GM12878 (cell line): ENCODE measurements at regions not wholly inside any gene's neighbourhood (a gene's known extent, or its start where the extent isn't known, plus 50 kb on each side); places are given as distances from the start of the nearest gene placed in this dataset.

Experiments
- ATAC-seq: fragments of 200-7000 bp; cut with Tn5 transposase; 3 replicates; pipeline ENCODE4 v1.9.1; 2020; ENCODE audit warnings: mild to moderate bottlenecking, moderate library complexity
- BruUV-seq: library from RNA; stranded (reverse); fragments of 400-500 nt; replicated peaks from 2 replicates; lab custom pipeline; 2021; lab: Mats Ljungman, UMichigan
- CTCF ChIA-PET: fragments of 300-600 bp; sonication (Branson Sonifier 250); formaldehyde crosslinking; extraction: SDS; loops from one replicate; lab custom pipeline; 2021; ENCODE audit warnings: inconsistent platforms; lab: Yijun Ruan, JAX
- POLR2A ChIA-PET: fragments of 350-600 bp; formaldehyde crosslinking; extraction: SDS; loops from one replicate; lab custom pipeline; 2021; ENCODE audit warnings: inconsistent platforms; lab: Charles Lee
- RAD21 ChIA-PET: fragments of 300-600 bp; sonication (Branson Sonifier 250); formaldehyde crosslinking; loops from one replicate; lab custom pipeline; 2023; ENCODE audit warnings: antibody characterized with exemption; ENCODE audit not compliant: unreplicated experiment; lab: Charles Lee
- SMC1A ChIA-PET: fragments of 300-600 bp; sonication (Branson Sonifier 250); formaldehyde crosslinking; loops from one replicate; lab custom pipeline; 2023; ENCODE audit not compliant: unreplicated experiment, uncharacterized antibody; lab: Charles Lee
- DNase-seq: peaks from one replicate; pipeline ENCODE4 v3.0.0-alpha.2; 2011; ENCODE audit warnings: low read depth, low spot score
- FAIRE-seq: peaks from 3 replicates; lab custom pipeline; 2011; peaks lifted over from hg19 to GRCh38; lab: Jason Lieb, UNC
- H2AFZ ChIP-seq: 2 replicates; pipeline ENCODE4 v1.6.0; 2011; ENCODE audit warnings: low read depth, low read length, control low read depth; ENCODE audit not compliant: control insufficient read depth
- H3K27ac ChIP-seq: 2 replicates; pipeline ENCODE4 v1.5.1; 2011; ENCODE audit warnings: control low read depth; ENCODE audit not compliant: control insufficient read depth, insufficient read depth
- H3K27me3 ChIP-seq, 2 experiments: replicated peaks in 1 of 2; 2 replicates each; pipeline versions ENCODE4 v1.6.0 to v1.6.1; 2011; ENCODE audit warnings: low read length in 1 of 2; ENCODE audit not compliant: control insufficient read depth in 2 of 2, insufficient read depth in 2 of 2
- H3K36me3 ChIP-seq, 2 experiments: 2 replicates each; pipeline ENCODE4 v1.5.1; 2011; ENCODE audit warnings: low read length in 1 of 2; ENCODE audit not compliant: control insufficient read depth in 2 of 2, insufficient read depth in 2 of 2
- H3K4me1 ChIP-seq: 2 replicates; pipeline ENCODE4 v1.6.1; 2011; ENCODE audit warnings: mild to moderate bottlenecking, low read length, moderate library complexity, mixed read lengths; ENCODE audit not compliant: control insufficient read depth, insufficient read depth
- H3K4me2 ChIP-seq: 2 replicates; pipeline ENCODE4 v1.6.0; 2011; ENCODE audit warnings: control low read depth; ENCODE audit not compliant: control insufficient read depth, insufficient read depth
- H3K4me3 ChIP-seq: fragments of 200-600 bp; sonication (generic); 2 replicates; pipeline ENCODE4 v1.5.1; 2016
- H3K79me2 ChIP-seq: 2 replicates; pipeline ENCODE4 v1.6.0; 2011; ENCODE audit warnings: low read length; ENCODE audit not compliant: control insufficient read depth, insufficient read depth
- H3K9ac ChIP-seq: 2 replicates; pipeline ENCODE4 v1.8.0; 2011; ENCODE audit warnings: low read length, control low read depth, mixed read lengths; ENCODE audit not compliant: control insufficient read depth, insufficient read depth
- H3K9me3 ChIP-seq: replicated peaks from 3 replicates; pipeline ENCODE4 v1.5.1; 2011; ENCODE audit warnings: mild to moderate bottlenecking, low read length; ENCODE audit not compliant: control insufficient read depth, insufficient read depth
- H4K20me1 ChIP-seq: 2 replicates; pipeline ENCODE4 v1.6.0; 2011; ENCODE audit not compliant: control insufficient read depth, insufficient read depth
- ASH2L ChIP-seq: fragments of 300-600, 200-600 bp; sonication (generic); IDR thresholded peaks from 2 replicates; pipeline ENCODE4 v1.6.1; 2017; ENCODE audit warnings: low read depth, mild to moderate bottlenecking, borderline replicate concordance
- ATF7 ChIP-seq: fragments of 450-650 bp; IDR thresholded peaks from 2 replicates; pipeline ENCODE4 v1.6.1; 2016; ENCODE audit warnings: low read depth, mild to moderate bottlenecking
- BCL11A ChIP-seq: IDR thresholded peaks from 2 replicates; pipeline ENCODE4 v1.6.1; 2011; ENCODE audit warnings: low read depth, low read length
- CBX3 ChIP-seq: fragments of 200-600 bp; sonication (generic); IDR thresholded peaks from 2 replicates; pipeline ENCODE4 v1.6.1; 2016; ENCODE audit warnings: low read depth, borderline replicate concordance
- ESRRA ChIP-seq: IDR thresholded peaks from 2 replicates; pipeline ENCODE4 v1.6.1; 2012; ENCODE audit warnings: mild to moderate bottlenecking, low read length, improper control_type of control experiment
- GATAD2B ChIP-seq: fragments of 450-650 bp; conservative IDR thresholded peaks from 2 replicates; pipeline ENCODE4 v1.6.1; 2017; ENCODE audit warnings: low read depth, mild to moderate bottlenecking, moderate library complexity
- MTA2 ChIP-seq: fragments of 450-650 bp; IDR thresholded peaks from 2 replicates; pipeline ENCODE4 v1.6.1; 2016; ENCODE audit warnings: low read depth, mild to moderate bottlenecking, moderate library complexity
- PKNOX1 ChIP-seq: fragments of 450-650 bp; IDR thresholded peaks from 2 replicates; pipeline ENCODE4 v1.6.1; 2016; ENCODE audit warnings: mild to moderate bottlenecking
- POLR2AphosphoS2 ChIP-seq: IDR thresholded peaks from 2 replicates; pipeline ENCODE4 v1.6.1; 2011; ENCODE audit warnings: low read depth, mild to moderate bottlenecking, low read length, improper control_type of control experiment, moderate library complexity
- RBBP5 ChIP-seq: fragments of 200-600 bp; sonication (generic); conservative IDR thresholded peaks from 2 replicates; pipeline ENCODE4 v1.6.1; 2016
- SMC3 ChIP-seq: IDR thresholded peaks from 2 replicates; pipeline ENCODE4 v1.6.1; 2011; ENCODE audit warnings: low read length, improper control_type of control experiment, borderline replicate concordance
- STAT1 ChIP-seq: fragments of 450-650 bp; conservative IDR thresholded peaks from 2 replicates; pipeline ENCODE4 v1.6.1; 2014; ENCODE audit warnings: antibody characterized with exemption, mild to moderate bottlenecking
- YY1 ChIP-seq: IDR thresholded peaks from 2 replicates; pipeline ENCODE4 v1.6.1; 2011; ENCODE audit warnings: low read depth, mild to moderate bottlenecking, low read length
- WGBS: methylation state at CpG from one replicate; pipeline ENCODE4 v1.1.6; 2016; ENCODE audit warnings: low lambda C conversion rate; ENCODE audit not compliant: insufficient replicate concordance, insufficient coverage; ENCODE audit errors: missing lambda C conversion rate; 5-methylcytosine and 5-hydroxymethylcytosine counted together
- in situ Hi-C: fragments of 300-500 bp; cut with MboI; formaldehyde crosslinking; loops from 9 replicates; pipeline ENCODE4 v1.14.3; 2018; ENCODE audit warnings: mixed read lengths
- intact Hi-C: fragments of 100-400 bp; cut with micrococcal nuclease; formaldehyde crosslinking; loops from one replicate; pipeline ENCODE4 v1.14.2; 2022; ENCODE audit not compliant: unreplicated experiment
- TF ChIP-seq, protein P1 (sequence below): fragments of 450-650 bp; IDR thresholded peaks from 2 replicates; pipeline ENCODE4 v1.6.1; 2017; ENCODE audit warnings: mild to moderate bottlenecking, moderate library complexity

DNA sequence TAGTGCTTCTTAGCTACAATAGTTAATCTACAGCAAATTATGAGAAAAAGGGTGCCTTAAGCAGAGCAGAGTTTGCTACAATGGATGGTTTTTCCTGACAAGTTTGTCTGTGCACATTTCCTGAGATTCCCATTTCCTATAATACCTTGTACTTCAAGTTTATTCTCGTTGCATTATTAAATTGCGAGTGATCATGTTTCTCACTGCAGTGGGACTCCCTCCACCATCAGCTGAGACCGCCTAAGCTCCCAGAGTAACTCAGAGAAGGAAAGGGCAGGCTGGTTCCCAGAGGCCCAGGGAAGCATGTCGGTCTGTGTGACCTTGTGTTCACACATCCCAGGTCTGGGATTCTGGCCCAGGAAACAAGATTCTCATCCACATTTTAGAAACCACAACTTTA lies 162.1 kb downstream of the ARL4C start:
- Histone ChIP-seq H2AFZ (no peak overlapping the region), H4K20me1 (no peaks in the 10 kb centered on the region; the same call in 1 of the 2 replicates), H3K4me1 (no peaks in the 10 kb centered on the region), H3K9me3 (no peaks in the 10 kb centered on the region; the same call in 2 of the 3 replicates), H3K27ac (no peak overlapping the region), H3K27me3 (peaks cover 0 to 1% of the 10 kb centered on the region in 2 experiments; a peak in 1 of 4 replicates), H3K9ac (no peak overlapping the region), H3K4me2 (no peak overlapping the region), H3K79me2 (no peaks in the 10 kb centered on the region), H3K36me3 (no peaks in the 10 kb centered on the region), H3K4me3 (no peak overlapping the region)
- ChIA-PET POLR2A (no interaction called here), CTCF (no interaction called here), RAD21 (no interaction called here), SMC1A (no interaction called here)
- no peak for FAIRE-seq
- TF ChIP-seq BCL11A = no peak
- no peak for TF ChIP-seq MTA2
- no peak for TF ChIP-seq ESRRA
- TF ChIP-seq ATF7 = no peak
- no peak for TF ChIP-seq STAT1
- TF ChIP-seq SMC3 = no peak
- no peak for TF ChIP-seq YY1
- TF ChIP-seq, protein P1, sequence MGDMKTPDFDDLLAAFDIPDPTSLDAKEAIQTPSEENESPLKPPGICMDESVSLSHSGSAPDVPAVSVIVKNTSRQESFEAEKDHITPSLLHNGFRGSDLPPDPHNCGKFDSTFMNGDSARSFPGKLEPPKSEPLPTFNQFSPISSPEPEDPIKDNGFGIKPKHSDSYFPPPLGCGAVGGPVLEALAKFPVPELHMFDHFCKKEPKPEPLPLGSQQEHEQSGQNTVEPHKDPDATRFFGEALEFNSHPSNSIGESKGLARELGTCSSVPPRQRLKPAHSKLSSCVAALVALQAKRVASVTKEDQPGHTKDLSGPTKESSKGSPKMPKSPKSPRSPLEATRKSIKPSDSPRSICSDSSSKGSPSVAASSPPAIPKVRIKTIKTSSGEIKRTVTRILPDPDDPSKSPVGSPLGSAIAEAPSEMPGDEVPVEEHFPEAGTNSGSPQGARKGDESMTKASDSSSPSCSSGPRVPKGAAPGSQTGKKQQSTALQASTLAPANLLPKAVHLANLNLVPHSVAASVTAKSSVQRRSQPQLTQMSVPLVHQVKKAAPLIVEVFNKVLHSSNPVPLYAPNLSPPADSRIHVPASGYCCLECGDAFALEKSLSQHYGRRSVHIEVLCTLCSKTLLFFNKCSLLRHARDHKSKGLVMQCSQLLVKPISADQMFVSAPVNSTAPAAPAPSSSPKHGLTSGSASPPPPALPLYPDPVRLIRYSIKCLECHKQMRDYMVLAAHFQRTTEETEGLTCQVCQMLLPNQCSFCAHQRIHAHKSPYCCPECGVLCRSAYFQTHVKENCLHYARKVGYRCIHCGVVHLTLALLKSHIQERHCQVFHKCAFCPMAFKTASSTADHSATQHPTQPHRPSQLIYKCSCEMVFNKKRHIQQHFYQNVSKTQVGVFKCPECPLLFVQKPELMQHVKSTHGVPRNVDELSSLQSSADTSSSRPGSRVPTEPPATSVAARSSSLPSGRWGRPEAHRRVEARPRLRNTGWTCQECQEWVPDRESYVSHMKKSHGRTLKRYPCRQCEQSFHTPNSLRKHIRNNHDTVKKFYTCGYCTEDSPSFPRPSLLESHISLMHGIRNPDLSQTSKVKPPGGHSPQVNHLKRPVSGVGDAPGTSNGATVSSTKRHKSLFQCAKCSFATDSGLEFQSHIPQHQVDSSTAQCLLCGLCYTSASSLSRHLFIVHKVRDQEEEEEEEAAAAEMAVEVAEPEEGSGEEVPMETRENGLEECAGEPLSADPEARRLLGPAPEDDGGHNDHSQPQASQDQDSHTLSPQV = no peak
- TF ChIP-seq GATAD2B = no peak
- TF ChIP-seq CBX3 = no peak
- TF ChIP-seq PKNOX1 = no peak
- TF ChIP-seq RBBP5 = no peak
- TF ChIP-seq POLR2AphosphoS2 = no peak
- no peak for TF ChIP-seq ASH2L
- BruUV-seq = no TSS peak
- intact Hi-C loops (no loop called here), in situ Hi-C loops (no loop called here)
- 80% methylated on average over 4 of the region's 4 CpGs for WGBS
- no peak for DNase-seq
- no peak for ATAC-seq
